HG02610 (cell line): ENCODE measurements at regions not wholly inside any gene's neighbourhood (a gene's known extent, or its start where the extent isn't known, plus 50 kb on each side); places are given as distances from the start of the nearest gene placed in this dataset.
"Not testable (repeated sequence)": the region's sequence is repeated elsewhere in the genome, so short reads cannot be mapped to it uniquely, and the experiment has no call there.

Experiments used
- ATAC-seq: cut with Tn5 transposase; IDR thresholded peaks from one replicate; pipeline ENCODE4 v1.9.1; 2021; ENCODE audit warnings: mild to moderate bottlenecking, moderate library complexity; ENCODE audit not compliant: unreplicated experiment

- ATAC-seq, result no peak
These were observed 998.7 kb downstream of the NCAM2 start for GRCh38 chr21:21996891-21997290.

- ATAC-seq, result no peak
These were observed 999.5 kb downstream of the NCAM2 start for GRCh38 chr21:21997390-21998333.

- ATAC-seq, result no peak
These were observed 1021.6 kb downstream of the NCAM2 start for GRCh38 chr21:22019766-22020165.

GRCh38 chr21:22020221-22020620, 1022.0 kb downstream of the NCAM2 start:
- ATAC-seq, result no peak

- not testable (repeated sequence) for ATAC-seq
These were observed 1025.7 kb downstream of the NCAM2 start for GRCh38 chr21:22023896-22024295.

GRCh38 chr21:22044431-22044830, 1046.2 kb downstream of the NCAM2 start:
- no peak for ATAC-seq

GRCh38 chr21:22046576-22046975, 1048.4 kb downstream of the NCAM2 start:
- ATAC-seq, result no peak

GRCh38 chr21:22056904-22057303, 1058.7 kb downstream of the NCAM2 start:
- no peak for ATAC-seq

- no peak for ATAC-seq
These were observed 1064.4 kb downstream of the NCAM2 start for GRCh38 chr21:22062472-22063139.

GRCh38 chr21:22063140-22063539, 1064.9 kb downstream of the NCAM2 start:
- no peak for ATAC-seq

- no peak for ATAC-seq
These were observed 1078.3 kb downstream of the NCAM2 start for GRCh38 chr21:22076471-22076870.

- ATAC-seq, result no peak
These were observed 1085.7 kb downstream of the NCAM2 start for GRCh38 chr21:22083899-22084298.

- no peak for ATAC-seq
These were observed 1098.1 kb downstream of the NCAM2 start for GRCh38 chr21:22096314-22096713.

GRCh38 chr21:22106720-22107410, 1108.7 kb downstream of the NCAM2 start:
- no peak for ATAC-seq

GRCh38 chr21:22115746-22116145, 1117.5 kb downstream of the NCAM2 start:
- ATAC-seq, result no peak

GRCh38 chr21:22120616-22121266, 1122.5 kb downstream of the NCAM2 start:
- no peak for ATAC-seq

- no peak for ATAC-seq
These were observed 1127.4 kb downstream of the NCAM2 start for GRCh38 chr21:22125581-22125980.

- ATAC-seq, result no peak
These were observed 1130.5 kb downstream of the NCAM2 start for GRCh38 chr21:22128671-22129070.

GRCh38 chr21:22132358-22133071, 1134.3 kb downstream of the NCAM2 start:
- ATAC-seq, result no peak

GRCh38 chr21:22136740-22137139, 1138.5 kb downstream of the NCAM2 start:
- no peak for ATAC-seq
